Activated T-helper 17 cell treated with anti-CD3 and anti-CD28 coated beads, Interleukin-2, amount 50 U/mL, for 72 hours (primary cell): ENCODE measurements at regions not wholly inside any gene's neighbourhood (a gene's known extent, or its start where the extent isn't known, plus 50 kb on each side); places are given as distances from the start of the nearest gene placed in this dataset.

Experiments used
- ATAC-seq: fragments of 150-1000 bp; cut with Tn5 transposase; replicated peaks from 2 replicates; pipeline ENCODE4 v1.10.0; 2021; ENCODE audit warnings: mild to moderate bottlenecking, moderate library complexity
- H3K27ac Mint-ChIP-seq: one replicate; pipeline ENCODE4 v1.8.0; 2022; ENCODE audit warnings: mixed read lengths
- H3K27me3 Mint-ChIP-seq: one replicate; pipeline ENCODE4 v1.8.0; 2022; ENCODE audit warnings: mixed read lengths
- H3K36me3 Mint-ChIP-seq: one replicate; pipeline ENCODE4 v1.8.0; 2022; ENCODE audit warnings: low read depth, mild to moderate bottlenecking, mixed read lengths
- H3K4me1 Mint-ChIP-seq: one replicate; pipeline ENCODE4 v1.8.0; 2022; ENCODE audit warnings: mixed read lengths
- H3K4me3 Mint-ChIP-seq: one replicate; pipeline ENCODE4 v1.8.0; 2022; ENCODE audit warnings: mild to moderate bottlenecking, mixed read lengths
- H3K9me3 Mint-ChIP-seq: one replicate; pipeline ENCODE4 v1.8.0; 2022; ENCODE audit warnings: mixed read lengths

DNA sequence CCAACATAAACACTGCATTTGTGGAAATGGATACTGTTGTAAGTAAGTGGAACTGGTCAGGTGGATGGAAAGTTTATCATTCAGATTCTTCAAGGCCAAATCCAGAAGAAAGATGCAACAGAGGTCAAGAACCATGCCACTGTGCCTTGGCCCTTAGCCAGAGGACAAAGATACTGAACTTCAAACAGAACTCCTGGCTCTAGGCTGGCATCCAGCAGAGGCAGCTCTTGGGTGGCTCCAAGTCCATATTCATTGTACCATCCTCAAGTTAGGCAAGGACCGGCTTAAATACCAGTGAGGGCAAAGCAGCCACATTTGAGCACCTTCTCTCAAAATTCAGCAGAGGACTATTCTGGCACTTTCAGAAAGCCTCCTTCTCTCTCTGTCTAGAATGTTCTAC is 53.2 kb downstream of the DNAAF9 start:
- no peak for ATAC-seq
- H3K4me3 Mint-ChIP-seq = no peak overlapping the region
- H3K36me3 Mint-ChIP-seq = no peaks in the 10 kb centered on the region
- no peaks in the 10 kb centered on the region for H3K4me1 Mint-ChIP-seq
- H3K27ac Mint-ChIP-seq = peak overlapping the region; percentile 39
- no peaks in the 10 kb centered on the region for H3K27me3 Mint-ChIP-seq
- no peaks in the 10 kb centered on the region for H3K9me3 Mint-ChIP-seq

DNA sequence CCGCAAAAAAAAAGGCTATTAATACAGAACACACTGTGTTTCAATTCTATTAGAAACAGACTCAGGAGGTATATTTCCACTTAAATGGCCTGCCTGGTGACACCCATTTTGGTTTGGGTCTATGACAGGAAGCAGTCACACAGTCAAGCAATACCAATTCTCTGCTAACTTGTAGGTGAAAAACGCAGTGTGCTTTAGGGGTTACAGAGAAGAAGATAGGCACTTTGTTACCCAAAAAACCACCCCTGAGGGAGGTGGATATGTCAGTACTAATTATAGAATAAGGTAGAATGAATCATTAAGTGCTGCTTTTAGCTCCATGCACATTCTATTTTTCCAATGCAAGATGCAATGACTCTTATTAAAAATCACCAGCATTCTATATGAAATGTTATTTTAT is 53.8 kb downstream of the DNAAF9 start:
- no peaks in the 10 kb centered on the region for H3K4me1 Mint-ChIP-seq
- H3K27ac Mint-ChIP-seq = no peak overlapping the region
- peaks cover under 1% of the 10 kb centered on the region for H3K36me3 Mint-ChIP-seq
- H3K4me3 Mint-ChIP-seq = no peak overlapping the region
- H3K27me3 Mint-ChIP-seq = no peaks in the 10 kb centered on the region
- H3K9me3 Mint-ChIP-seq = no peaks in the 10 kb centered on the region
- no peak for ATAC-seq

DNA sequence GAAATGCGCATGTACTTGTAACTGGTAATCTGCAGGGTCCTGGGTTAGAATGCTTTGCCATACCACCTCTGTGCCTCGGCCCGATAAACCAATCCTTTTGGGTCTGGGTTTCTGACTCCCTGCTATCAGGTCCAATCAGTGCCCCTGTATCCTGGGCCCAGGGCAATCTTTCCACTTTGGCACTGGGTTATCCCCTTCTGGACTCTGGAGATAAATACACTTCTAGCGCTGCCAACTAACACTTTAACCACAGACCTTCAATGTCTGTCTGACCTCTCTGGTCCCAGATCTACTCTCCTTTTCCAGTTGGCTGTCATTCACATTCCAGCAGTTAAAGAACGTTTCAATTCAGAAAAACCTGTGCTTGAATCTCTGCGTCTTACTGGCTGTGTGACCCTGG is 55.3 kb downstream of the DNAAF9 start:
- Mint-ChIP-seq H3K36me3 (peaks cover 12% of the 10 kb centered on the region), H3K4me3 (no peak overlapping the region), H3K27ac (no peak overlapping the region), H3K4me1 (no peaks in the 10 kb centered on the region), H3K27me3 (no peaks in the 10 kb centered on the region), H3K9me3 (no peaks in the 10 kb centered on the region)
- ATAC-seq = no peak

DNA sequence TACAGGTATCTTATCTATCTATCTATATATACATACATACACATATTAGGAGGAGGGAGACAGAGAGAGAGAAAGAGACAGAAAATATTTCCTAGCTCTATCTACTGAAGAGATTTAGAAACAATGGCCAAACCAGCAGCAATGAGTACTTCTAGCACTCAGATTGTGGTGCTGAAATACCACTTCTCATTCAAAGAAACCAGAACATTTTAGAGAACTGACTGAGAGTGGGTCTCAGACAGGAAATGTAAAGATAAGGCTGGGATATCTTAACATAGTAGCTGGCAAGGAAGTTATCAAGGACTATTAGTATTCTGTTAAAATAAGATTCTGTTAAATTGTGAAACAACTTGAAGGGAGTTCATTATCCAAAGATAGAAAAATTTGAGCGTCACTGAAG is 57.0 kb downstream of the DNAAF9 start:
- peaks cover 23% of the 10 kb centered on the region for H3K36me3 Mint-ChIP-seq
- H3K4me3 Mint-ChIP-seq = no peak overlapping the region
- ATAC-seq = no peak
- H3K27ac Mint-ChIP-seq = no peak overlapping the region
- no peaks in the 10 kb centered on the region for H3K9me3 Mint-ChIP-seq
- H3K4me1 Mint-ChIP-seq = no peaks in the 10 kb centered on the region
- H3K27me3 Mint-ChIP-seq = no peaks in the 10 kb centered on the region

DNA sequence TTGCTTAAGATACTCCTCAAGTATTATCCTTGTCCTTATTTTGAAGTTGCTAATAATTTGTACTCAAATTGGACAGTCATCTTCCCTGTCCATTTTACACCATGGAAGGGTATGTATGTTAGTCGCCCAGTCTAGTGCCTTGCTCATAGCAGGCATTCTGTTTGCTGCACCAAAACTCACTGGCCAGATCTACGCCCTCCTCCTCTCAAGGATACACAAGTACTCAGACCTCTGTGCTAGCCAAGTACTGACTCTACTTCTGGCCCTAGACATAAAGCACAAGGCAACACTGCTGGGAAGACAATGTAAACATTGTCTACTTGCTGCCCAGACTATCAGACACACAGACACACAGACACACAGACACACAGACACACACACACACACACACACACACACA is 57.7 kb downstream of the DNAAF9 start:
- no peak overlapping the region for H3K4me3 Mint-ChIP-seq
- no peaks in the 10 kb centered on the region for H3K27me3 Mint-ChIP-seq
- no peaks in the 10 kb centered on the region for H3K9me3 Mint-ChIP-seq
- no peaks in the 10 kb centered on the region for H3K4me1 Mint-ChIP-seq
- peaks cover 23% of the 10 kb centered on the region for H3K36me3 Mint-ChIP-seq
- H3K27ac Mint-ChIP-seq = no peak overlapping the region
- ATAC-seq = no peak

DNA sequence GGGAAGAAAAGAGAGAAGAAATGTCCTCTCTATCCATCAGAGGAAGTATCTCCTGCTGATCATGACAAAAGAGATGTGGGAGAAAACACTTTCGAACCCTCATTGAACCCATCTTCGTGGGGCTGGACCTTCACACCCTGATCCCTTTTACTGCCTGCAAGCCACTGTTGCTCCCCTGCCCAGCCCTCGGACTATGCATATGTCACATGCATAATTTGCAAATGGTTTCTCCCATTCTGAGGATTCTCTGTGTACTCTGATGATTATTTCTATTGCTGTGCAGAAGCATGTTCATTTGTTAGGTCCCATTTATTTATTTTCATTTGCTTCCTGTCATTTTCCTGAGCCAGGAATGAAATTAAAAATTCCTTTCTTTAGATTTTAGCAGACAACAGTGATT is 64.7 kb downstream of the DNAAF9 start:
- Mint-ChIP-seq H3K36me3 (peaks cover 31% of the 10 kb centered on the region), H3K4me3 (no peak overlapping the region), H3K9me3 (no peaks in the 10 kb centered on the region), H3K27me3 (no peaks in the 10 kb centered on the region), H3K4me1 (no peaks in the 10 kb centered on the region), H3K27ac (no peak overlapping the region)
- ATAC-seq = no peak

DNA sequence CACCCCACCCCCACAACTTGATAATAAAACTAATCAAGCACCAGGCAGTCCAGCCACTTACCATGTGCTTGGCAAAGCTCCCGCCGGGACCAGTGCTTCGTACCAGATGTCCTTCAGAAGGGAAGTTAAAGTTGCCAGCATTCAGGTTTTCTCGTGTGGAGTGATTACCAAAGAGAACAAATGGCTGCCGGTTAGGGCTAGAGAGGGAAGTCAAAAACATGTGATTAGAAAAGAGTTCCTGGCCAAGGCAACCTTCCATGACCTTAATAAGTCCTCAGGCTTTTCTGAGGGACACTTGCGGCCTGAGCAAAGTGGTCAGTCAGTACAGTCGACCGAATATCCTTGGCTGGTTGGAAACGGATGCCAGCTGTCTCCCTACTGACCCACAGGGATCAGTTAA is 67.0 kb downstream of the DNAAF9 start:
- Mint-ChIP-seq H3K9me3 (no peaks in the 10 kb centered on the region), H3K4me3 (no peak overlapping the region), H3K4me1 (no peaks in the 10 kb centered on the region), H3K27me3 (no peaks in the 10 kb centered on the region), H3K27ac (no peak overlapping the region), H3K36me3 (peaks cover 16% of the 10 kb centered on the region)
- ATAC-seq = no peak

DNA sequence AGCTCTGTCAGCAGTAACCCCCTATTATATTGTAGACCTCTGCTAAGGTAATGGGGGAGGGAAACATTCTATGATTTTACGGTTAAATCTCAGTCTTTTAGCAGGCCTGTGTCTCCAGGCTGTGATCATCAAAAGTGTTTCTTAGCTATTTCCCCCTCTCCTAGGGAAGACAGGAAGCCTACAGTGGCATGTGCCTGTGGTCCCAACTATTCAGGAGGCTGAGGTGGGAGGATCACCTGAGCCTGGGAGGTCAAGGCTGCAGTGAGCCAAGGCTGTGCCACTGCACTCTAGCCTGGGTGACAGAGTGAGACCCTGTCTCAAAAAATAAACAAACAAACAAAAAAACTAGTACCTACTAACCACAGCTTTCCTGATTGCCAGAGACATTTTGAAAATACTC is 67.9 kb downstream of the DNAAF9 start:
- Mint-ChIP-seq H3K4me1 (no peaks in the 10 kb centered on the region), H3K27ac (no peak overlapping the region), H3K36me3 (peaks cover 16% of the 10 kb centered on the region), H3K9me3 (no peaks in the 10 kb centered on the region), H3K27me3 (no peaks in the 10 kb centered on the region), H3K4me3 (no peak overlapping the region)
- no peak for ATAC-seq

DNA sequence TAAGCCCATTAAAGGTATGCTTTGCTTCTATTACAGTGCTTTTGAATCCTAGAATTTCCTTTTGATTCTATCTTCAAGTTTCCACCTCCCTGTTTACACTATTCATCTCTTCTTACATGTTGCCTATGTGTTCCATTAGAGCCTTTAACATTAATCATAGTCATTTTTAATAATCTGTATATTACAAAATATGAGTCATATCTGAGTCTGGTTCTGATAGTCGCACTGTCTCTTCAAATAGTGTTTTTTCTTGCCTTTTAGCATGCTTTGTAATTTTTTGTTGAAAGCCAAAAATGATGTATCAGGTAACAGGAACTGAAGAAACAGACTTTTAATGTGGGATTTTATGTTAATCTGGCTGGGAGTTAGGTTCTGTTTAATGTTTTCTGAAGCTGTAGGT is 68.4 kb downstream of the DNAAF9 start:
- no peak overlapping the region for H3K4me3 Mint-ChIP-seq
- H3K4me1 Mint-ChIP-seq = no peaks in the 10 kb centered on the region
- peaks cover 16% of the 10 kb centered on the region for H3K36me3 Mint-ChIP-seq
- no peaks in the 10 kb centered on the region for H3K27me3 Mint-ChIP-seq
- no peak overlapping the region for H3K27ac Mint-ChIP-seq
- no peak for ATAC-seq
- no peaks in the 10 kb centered on the region for H3K9me3 Mint-ChIP-seq

DNA sequence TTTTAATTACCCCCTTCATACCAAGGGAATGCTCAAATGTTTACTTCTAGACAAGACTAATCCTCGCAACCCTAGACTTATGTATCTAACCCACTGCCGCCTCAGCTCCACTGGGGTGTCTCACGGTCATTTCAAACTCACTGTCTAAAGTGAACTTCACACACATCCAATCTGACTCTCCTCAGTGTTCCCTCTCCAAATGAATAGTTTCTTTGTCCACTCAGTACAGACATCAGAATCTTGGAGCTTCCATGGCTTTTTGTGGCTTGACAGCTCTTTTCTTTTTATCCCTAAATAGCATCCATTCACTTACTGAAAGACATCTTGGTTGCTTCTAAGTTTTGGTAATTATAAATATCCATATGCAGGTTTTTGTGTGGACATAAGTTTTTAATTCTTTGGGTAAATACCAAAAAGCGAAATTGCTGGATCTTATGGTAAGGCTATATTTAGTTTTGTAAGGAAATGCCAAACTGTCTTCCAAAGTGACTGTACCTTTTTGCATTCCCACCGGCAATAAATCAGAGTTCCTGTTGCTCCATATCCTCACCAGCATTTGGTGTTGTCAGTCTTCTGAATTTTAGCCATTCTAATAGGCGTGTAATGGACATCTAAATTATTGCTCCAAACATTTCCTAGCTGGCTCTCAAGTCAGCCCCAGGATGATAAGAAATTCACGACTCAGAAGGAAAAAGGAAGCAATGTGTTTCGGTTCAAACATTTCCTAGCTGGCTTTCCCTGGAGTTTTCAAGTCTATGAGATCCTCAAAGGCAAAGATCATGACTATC is 73.1 kb downstream of the DNAAF9 start:
- Mint-ChIP-seq H3K27me3 (no peaks in the 10 kb centered on the region), H3K27ac (peak overlapping the region; percentile 16), H3K4me3 (no peak overlapping the region), H3K9me3 (no peaks in the 10 kb centered on the region), H3K36me3 (peaks cover 8% of the 10 kb centered on the region), H3K4me1 (no peaks in the 10 kb centered on the region)
- ATAC-seq = no peak

DNA sequence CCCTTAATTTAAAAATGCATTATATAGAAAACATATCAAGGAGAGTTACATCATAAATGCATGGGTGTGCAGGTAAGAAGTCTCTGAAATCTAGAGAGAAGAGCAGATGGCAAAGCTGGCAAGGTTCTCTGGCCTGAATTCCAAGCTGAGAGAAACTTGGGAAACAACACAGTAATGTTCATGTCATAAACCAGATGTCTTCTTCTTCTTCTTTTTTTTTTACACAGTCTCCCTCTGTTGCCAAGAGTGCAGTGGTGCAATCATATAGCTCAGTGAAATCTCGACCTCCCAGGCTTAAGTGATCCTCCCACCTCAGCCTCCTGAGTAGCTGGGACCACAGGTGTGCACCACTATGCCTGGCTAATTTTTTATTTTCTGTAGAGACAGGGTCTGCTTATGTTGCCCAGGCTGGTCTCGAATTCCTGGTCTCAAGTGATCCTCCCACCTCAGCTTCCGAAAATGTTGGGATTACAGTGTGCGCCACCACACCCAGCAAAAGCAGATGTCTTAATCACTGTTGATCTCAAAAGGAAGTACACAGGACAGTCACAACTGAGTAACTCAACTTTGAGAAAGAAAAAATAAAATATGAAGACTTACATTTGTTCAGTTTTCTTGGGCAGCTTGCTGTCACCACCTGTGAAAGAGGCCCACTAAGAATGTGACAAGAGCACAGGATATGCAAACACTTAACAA is 77.3 kb downstream of the DNAAF9 start:
- no peak for ATAC-seq
- H3K4me3 Mint-ChIP-seq = no peak overlapping the region
- no peaks in the 10 kb centered on the region for H3K36me3 Mint-ChIP-seq
- peaks cover 12% of the 10 kb centered on the region for H3K4me1 Mint-ChIP-seq
- H3K27ac Mint-ChIP-seq = no peak overlapping the region
- no peaks in the 10 kb centered on the region for H3K27me3 Mint-ChIP-seq
- no peaks in the 10 kb centered on the region for H3K9me3 Mint-ChIP-seq

DNA sequence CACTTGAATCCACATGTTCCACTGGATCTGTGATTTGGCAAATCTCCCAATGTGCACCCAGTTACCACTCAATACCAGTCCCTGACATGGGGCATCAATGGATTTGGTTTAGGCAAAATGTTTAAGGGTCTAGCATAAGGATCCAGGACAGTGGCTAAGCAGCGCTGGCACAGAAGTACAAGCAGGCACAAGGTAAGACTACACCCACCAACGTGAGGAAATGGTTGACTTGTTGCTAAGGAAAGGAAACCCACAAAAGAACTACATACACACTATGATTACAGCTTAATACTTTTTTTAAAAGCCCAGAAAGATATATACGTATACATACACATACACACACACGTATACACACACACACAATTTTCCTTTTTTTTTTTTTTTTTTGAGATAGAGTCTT is 79.0 kb downstream of the DNAAF9 start:
- Mint-ChIP-seq H3K27me3 (no peaks in the 10 kb centered on the region), H3K9me3 (no peaks in the 10 kb centered on the region), H3K27ac (peak overlapping the region; percentile 55), H3K4me1 (peaks cover 12% of the 10 kb centered on the region), H3K4me3 (peak overlapping the region; percentile 23), H3K36me3 (no peaks in the 10 kb centered on the region)
- peak; percentile 43 for ATAC-seq

DNA sequence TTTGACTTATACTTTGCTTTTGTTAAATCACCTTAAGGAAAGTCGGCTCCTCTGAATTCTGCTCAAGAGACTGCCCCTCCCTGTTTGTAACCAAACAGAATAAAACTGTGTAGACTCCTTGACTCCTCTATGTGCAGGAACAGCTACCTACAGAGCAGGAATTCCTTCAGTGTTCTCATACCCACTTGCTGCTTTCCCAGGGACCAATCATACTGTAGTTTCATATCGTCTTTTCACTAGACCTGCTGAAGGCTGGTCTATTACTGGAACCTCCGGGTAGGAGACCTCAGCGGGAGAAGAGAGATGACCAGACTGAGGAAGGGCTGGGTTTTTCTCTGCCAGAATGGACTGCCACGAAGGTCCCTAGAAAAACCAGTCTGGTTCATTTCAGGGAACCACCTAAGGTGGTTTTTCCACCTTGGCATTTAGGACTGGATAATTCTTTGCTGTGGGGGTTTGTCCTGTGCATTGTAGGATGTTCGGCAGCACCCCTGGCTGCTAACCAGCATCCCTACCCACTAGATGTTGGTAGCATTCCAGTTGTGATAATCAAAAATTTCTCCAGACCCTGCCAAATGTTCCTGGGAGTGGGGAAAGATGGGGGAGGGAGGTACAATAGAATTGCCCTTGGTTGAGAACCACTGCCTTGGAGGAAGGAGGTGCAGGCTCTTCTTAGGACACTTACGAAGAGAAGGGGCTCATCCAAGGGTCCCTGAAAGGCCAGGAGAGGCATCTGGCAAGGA is 80.5 kb downstream of the DNAAF9 start:
- H3K27me3 Mint-ChIP-seq = no peaks in the 10 kb centered on the region
- no peak for ATAC-seq
- no peaks in the 10 kb centered on the region for H3K36me3 Mint-ChIP-seq
- H3K4me1 Mint-ChIP-seq = peaks cover 12% of the 10 kb centered on the region
- H3K9me3 Mint-ChIP-seq = no peaks in the 10 kb centered on the region
- H3K27ac Mint-ChIP-seq = peak overlapping the region; percentile 36
- no peak overlapping the region for H3K4me3 Mint-ChIP-seq

DNA sequence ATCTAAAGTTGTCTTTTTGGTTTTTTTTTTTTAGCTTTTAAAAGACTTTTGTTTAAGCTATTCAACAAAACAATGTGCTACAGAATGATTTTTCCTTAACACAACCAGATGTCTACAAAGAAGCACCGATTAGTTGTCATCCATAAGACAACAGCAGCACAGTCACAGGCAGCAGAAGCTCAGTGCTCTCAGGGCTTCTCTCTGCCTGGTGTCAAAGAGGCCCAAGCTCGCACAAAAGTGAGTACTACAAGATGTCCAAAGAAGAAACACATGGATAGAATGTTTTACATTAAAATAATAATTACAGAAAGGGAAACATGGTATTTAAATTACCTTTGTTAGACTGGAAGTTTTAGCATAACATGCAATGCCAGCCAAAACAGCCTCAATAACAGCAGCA is 81.6 kb downstream of the DNAAF9 start:
- H3K9me3 Mint-ChIP-seq = no peaks in the 10 kb centered on the region
- peaks cover 12% of the 10 kb centered on the region for H3K4me1 Mint-ChIP-seq
- no peak overlapping the region for H3K4me3 Mint-ChIP-seq
- no peaks in the 10 kb centered on the region for H3K27me3 Mint-ChIP-seq
- no peak for ATAC-seq
- no peaks in the 10 kb centered on the region for H3K36me3 Mint-ChIP-seq
- no peak overlapping the region for H3K27ac Mint-ChIP-seq

DNA sequence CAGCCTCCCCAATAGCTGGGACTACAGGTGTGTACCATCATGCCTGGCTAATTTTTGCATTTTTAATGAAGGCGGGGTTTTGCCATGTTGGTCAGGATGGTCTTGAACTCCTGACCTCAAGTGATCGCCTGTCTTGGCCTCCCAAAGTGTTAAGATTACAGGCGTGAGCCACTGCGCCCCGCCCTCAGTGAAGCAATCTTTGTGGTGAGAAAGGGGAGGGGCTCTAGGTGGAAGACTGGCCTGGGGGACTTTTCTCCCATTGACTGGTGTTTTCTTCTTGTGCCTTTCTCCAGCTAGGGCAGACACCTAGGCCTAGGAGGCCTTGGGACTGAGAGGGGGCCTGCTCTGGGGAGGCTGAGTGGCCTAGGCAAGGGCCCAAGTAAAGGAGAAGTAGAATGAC is 84.1 kb downstream of the DNAAF9 start:
- no peaks in the 10 kb centered on the region for H3K36me3 Mint-ChIP-seq
- no peak overlapping the region for H3K4me3 Mint-ChIP-seq
- no peaks in the 10 kb centered on the region for H3K9me3 Mint-ChIP-seq
- no peaks in the 10 kb centered on the region for H3K27me3 Mint-ChIP-seq
- peaks cover 9% of the 10 kb centered on the region for H3K4me1 Mint-ChIP-seq
- ATAC-seq = no peak
- no peak overlapping the region for H3K27ac Mint-ChIP-seq
